ENCODE measurements at regions not wholly inside any gene's neighbourhood (a gene's known extent, or its start where the extent isn't known, plus 50 kb on each side); places are given as distances from the start of the nearest gene placed in this dataset.

DNA sequence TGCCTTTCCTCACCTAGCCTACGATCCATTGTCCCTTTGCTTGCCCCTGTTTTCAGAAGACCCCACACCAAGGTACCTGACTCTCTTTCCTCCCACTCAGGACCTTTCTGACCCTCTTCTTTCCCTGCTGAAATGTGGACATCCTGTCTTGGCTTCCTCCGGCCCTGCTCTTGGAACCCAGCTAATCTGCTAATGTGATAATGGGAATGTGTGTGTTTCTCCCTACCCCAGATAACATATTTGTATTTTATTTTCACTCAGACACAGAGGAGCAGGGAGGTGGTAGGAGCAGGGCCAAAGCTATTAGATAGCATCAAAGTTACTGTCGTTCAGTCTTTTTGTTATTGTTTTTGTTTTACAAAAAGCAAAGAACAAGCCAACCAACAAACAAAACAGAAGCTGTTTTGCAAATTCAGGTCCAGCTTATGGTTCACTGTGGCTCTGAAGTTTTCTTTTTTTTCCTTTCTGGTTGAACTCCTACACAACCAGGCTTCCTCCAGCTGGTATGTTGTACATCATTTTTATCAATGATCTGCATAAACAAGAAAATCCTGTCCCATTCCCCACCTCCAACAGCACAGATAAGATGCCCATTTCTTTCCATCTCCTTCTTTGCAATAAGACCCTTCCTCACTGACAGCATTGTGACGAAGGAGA, 137.3 kb downstream of the C12orf75 start:
- no peaks in the 10 kb centered on the region for H3K36me3 ChIP-seq
- no peak overlapping the region for H3K4me3 ChIP-seq (ENCODE audit: low read depth, low read length)
- H3K4me1 ChIP-seq, result no peaks in the 10 kb centered on the region
- no peak for TF ChIP-seq CTCF (IDR thresholded peaks at IDR 0.05; ENCODE audit: low read depth, low read length)
- DNase-seq, result no peak
- H3K9me3 ChIP-seq, result no peaks in the 10 kb centered on the region
- no peaks in the 10 kb centered on the region for H3K27me3 ChIP-seq

GRCh38 chr12:105468464-105468863, 138.0 kb downstream of the C12orf75 start:
- Histone ChIP-seq H3K36me3 (no peaks in the 10 kb centered on the region), H3K4me3 (ENCODE audit: low read depth, low read length) (no peak overlapping the region), H3K9me3 (no peaks in the 10 kb centered on the region), H3K4me1 (no peaks in the 10 kb centered on the region), H3K27me3 (no peaks in the 10 kb centered on the region)
- no peak for DNase-seq
- TF ChIP-seq CTCF (IDR thresholded peaks at IDR 0.05; ENCODE audit: low read depth, low read length), result no peak

DNA sequence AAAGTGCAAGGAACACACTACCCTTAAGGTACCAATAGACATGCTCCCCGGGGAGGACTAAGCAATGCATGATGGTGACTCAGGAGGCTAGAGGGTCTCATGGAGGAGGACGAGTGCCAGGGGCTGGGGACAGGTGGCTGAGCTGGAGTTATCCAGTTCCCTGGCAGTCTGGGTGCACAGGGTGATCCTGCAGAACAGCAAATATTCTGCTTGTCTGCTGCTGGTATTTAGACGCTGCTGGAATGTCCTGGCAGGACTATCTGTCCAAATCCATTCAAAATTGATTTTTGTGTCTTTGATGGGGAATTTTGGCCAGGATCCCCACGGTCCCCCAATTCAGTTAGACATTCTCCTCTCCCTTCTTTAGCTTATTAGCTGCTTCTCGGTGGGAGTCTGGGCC, 138.7 kb downstream of the C12orf75 start:
- H3K9me3 ChIP-seq, result no peaks in the 10 kb centered on the region
- no peak for DNase-seq
- H3K36me3 ChIP-seq, result no peaks in the 10 kb centered on the region
- H3K4me3 ChIP-seq (ENCODE audit: low read depth, low read length), result no peak overlapping the region
- H3K27me3 ChIP-seq, result no peaks in the 10 kb centered on the region
- H3K4me1 ChIP-seq, result no peaks in the 10 kb centered on the region
- TF ChIP-seq CTCF (IDR thresholded peaks at IDR 0.05; ENCODE audit: low read depth, low read length), result no peak

GRCh38 chr12:105469701-105470100, 139.2 kb downstream of the C12orf75 start:
- no peak overlapping the region for H3K4me3 ChIP-seq (ENCODE audit: low read depth, low read length)
- no peaks in the 10 kb centered on the region for H3K9me3 ChIP-seq
- no peaks in the 10 kb centered on the region for H3K4me1 ChIP-seq
- H3K36me3 ChIP-seq, result no peaks in the 10 kb centered on the region
- no peaks in the 10 kb centered on the region for H3K27me3 ChIP-seq
- no peak for DNase-seq
- no peak for TF ChIP-seq CTCF (IDR thresholded peaks at IDR 0.05; ENCODE audit: low read depth, low read length)

- no peak for TF ChIP-seq CTCF (IDR thresholded peaks at IDR 0.05; ENCODE audit: low read depth, low read length)
- Histone ChIP-seq H3K4me1 (no peaks in the 10 kb centered on the region), H3K9me3 (no peaks in the 10 kb centered on the region), H3K36me3 (no peaks in the 10 kb centered on the region), H3K4me3 (ENCODE audit: low read depth, low read length) (no peak overlapping the region), H3K27me3 (no peaks in the 10 kb centered on the region)
- DNase-seq, result no peak
Measured at GRCh38 chr12:105470102-105470501, 139.6 kb downstream of the C12orf75 start.

GRCh38 chr12:105470601-105471000, 140.1 kb downstream of the C12orf75 start:
- Histone ChIP-seq H3K4me1 (no peaks in the 10 kb centered on the region), H3K36me3 (no peaks in the 10 kb centered on the region), H3K27me3 (no peaks in the 10 kb centered on the region), H3K9me3 (no peaks in the 10 kb centered on the region), H3K4me3 (ENCODE audit: low read depth, low read length) (no peak overlapping the region)
- TF ChIP-seq CTCF (IDR thresholded peaks at IDR 0.05; ENCODE audit: low read depth, low read length), result no peak
- no peak for DNase-seq

All from BE2C (cell line).